Tibial nerve (tissue), 4 donors: ENCODE measurements at regions not wholly inside any gene's neighbourhood (a gene's known extent, or its start where the extent isn't known, plus 50 kb on each side); places are given as distances from the start of the nearest gene placed in this dataset.

Experiments used
- DNase-seq, 2 donors: peaks; one replicate each; pipeline ENCODE4 v3.0.0-alpha.2; 2019; ENCODE audit warnings: low spot score in 2 of 2
- H3K27ac ChIP-seq, 4 donors: fragments of 200-600 bp; sonication (generic) in 3 of 4; one replicate each; pipeline ENCODE4 v1.5.1; 2017 to 2019; ENCODE audit warnings: mild to moderate bottlenecking in 1 of 4
- H3K27me3 ChIP-seq, 2 donors: fragments of 200-600 bp; sonication (generic) in 1 of 2; one replicate each; pipeline versions ENCODE4 v1.5.1 to v1.6.0; 2017 to 2019
- H3K36me3 ChIP-seq, 3 donors: fragments of 200-600 bp; sonication (generic); one replicate each; pipeline ENCODE4 v1.5.1; 2018 to 2019
- H3K4me1 ChIP-seq, 4 donors: fragments of 200-600 bp; sonication (generic) in 3 of 4; one replicate each; pipeline ENCODE4 v1.5.1; 2017 to 2019
- H3K4me3 ChIP-seq, 4 donors: fragments of 200-600 bp; sonication (generic) in 3 of 4; one replicate each; pipeline ENCODE4 v1.5.1; 2017 to 2019; ENCODE audit warnings: mild to moderate bottlenecking in 1 of 4, moderate library complexity in 1 of 4
- H3K9me3 ChIP-seq, 4 donors: fragments of 200-600 bp; sonication (generic) in 3 of 4; one replicate each; pipeline ENCODE4 v1.5.1; 2017 to 2019
- EP300 ChIP-seq, 2 donors: sonication (generic); formaldehyde crosslinking; IDR thresholded peaks; one replicate each; pipeline ENCODE4 v1.6.1; 2017; ENCODE audit warnings: antibody characterized with exemption in 2 of 2, mild to moderate bottlenecking in 1 of 2
- POLR2A ChIP-seq, 2 donors: fragments of 450-650 bp; IDR thresholded peaks; one replicate each; pipeline ENCODE4 v1.6.1; 2017; ENCODE audit warnings: antibody characterized with exemption in 2 of 2, mild to moderate bottlenecking in 2 of 2, moderate library complexity in 2 of 2
- WGBS, 2 donors: methylation state at CpG; one replicate each; pipeline ENCODE4 v1.1.5; 2018; 5-methylcytosine and 5-hydroxymethylcytosine counted together
- TF ChIP-seq, protein P1 (sequence below), 5 experiments: fragments of 200-600 bp in 3 of 5; fragments of 450-650 bp in 2 of 5; sonication (generic) in 3 of 5; IDR thresholded peaks; one replicate each; pipeline ENCODE4 v1.5.1; 2016 to 2019; ENCODE audit warnings: antibody characterized with exemption in 5 of 5, mild to moderate bottlenecking in 3 of 5, moderate library complexity in 2 of 5

- TF ChIP-seq, protein P1, sequence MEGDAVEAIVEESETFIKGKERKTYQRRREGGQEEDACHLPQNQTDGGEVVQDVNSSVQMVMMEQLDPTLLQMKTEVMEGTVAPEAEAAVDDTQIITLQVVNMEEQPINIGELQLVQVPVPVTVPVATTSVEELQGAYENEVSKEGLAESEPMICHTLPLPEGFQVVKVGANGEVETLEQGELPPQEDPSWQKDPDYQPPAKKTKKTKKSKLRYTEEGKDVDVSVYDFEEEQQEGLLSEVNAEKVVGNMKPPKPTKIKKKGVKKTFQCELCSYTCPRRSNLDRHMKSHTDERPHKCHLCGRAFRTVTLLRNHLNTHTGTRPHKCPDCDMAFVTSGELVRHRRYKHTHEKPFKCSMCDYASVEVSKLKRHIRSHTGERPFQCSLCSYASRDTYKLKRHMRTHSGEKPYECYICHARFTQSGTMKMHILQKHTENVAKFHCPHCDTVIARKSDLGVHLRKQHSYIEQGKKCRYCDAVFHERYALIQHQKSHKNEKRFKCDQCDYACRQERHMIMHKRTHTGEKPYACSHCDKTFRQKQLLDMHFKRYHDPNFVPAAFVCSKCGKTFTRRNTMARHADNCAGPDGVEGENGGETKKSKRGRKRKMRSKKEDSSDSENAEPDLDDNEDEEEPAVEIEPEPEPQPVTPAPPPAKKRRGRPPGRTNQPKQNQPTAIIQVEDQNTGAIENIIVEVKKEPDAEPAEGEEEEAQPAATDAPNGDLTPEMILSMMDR (IDR thresholded peaks at IDR 0.05): no peak
- peak in 1 of 2 donors; percentile 57 for TF ChIP-seq EP300 (IDR thresholded peaks at IDR 0.05)
Observed at GRCh38 chr2:203804070-203804469, 63.5 kb upstream of the CTLA4 start.

GRCh38 chr2:203804764-203805485, 62.6 kb upstream of the CTLA4 start:
- Histone ChIP-seq H3K27ac (peak overlapping the region in 2 of 4 donors; percentile 21 to 35), H3K4me3 (no peak overlapping the region), H3K36me3 (no peaks in the 10 kb centered on the region), H3K27me3 (no peaks in the 10 kb centered on the region), H3K9me3 (peaks cover 0 to 19% (median 3%) of the 10 kb centered on the region in 4 donors), H3K4me1 (peaks cover 0 to 29% (median 3%) of the 10 kb centered on the region in 4 donors)
- TF ChIP-seq POLR2A (IDR thresholded peaks at IDR 0.05) (no peak), EP300 (IDR thresholded peaks at IDR 0.05) (no peak)
- TF ChIP-seq, protein P1 (IDR thresholded peaks at IDR 0.05): no peak
- DNase-seq: no peak
- 83 to 86% methylated on average over 4 of the region's 4 CpGs for WGBS, 2 donors

More at GRCh38 chr2:203804070-203804469, 63.5 kb upstream of the CTLA4 start:
- WGBS, 2 donors: 19 to 30% methylated on average over 4 of the region's 4 CpGs
- Histone ChIP-seq H3K27me3 (no peaks in the 10 kb centered on the region), H3K9me3 (peaks cover 0 to 19% (median 3%) of the 10 kb centered on the region in 4 donors), H3K4me3 (no peak overlapping the region), H3K4me1 (peaks cover 0 to 29% (median 3%) of the 10 kb centered on the region in 4 donors), H3K27ac (peak overlapping the region in 3 of 4 donors; percentile 31 to 41 (median 35)), H3K36me3 (no peaks in the 10 kb centered on the region)
- no peak for DNase-seq

DNA sequence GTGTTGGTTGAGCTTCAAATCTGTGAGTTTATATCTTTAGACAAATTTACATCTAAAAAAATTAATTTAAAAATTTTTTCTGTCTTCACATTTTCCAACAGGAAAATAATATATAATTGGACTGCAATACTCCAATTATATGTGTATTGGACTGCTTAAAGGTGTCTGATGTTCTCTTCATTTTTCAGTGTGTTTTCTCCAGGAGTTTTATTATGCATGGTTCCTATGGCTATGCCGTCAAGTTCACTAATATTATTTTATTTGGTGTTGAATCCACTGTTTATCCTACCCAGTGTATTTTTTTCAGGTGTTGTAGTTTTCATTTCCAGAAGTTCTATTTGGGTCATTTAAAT, 62.1 kb upstream of the CTLA4 start:
- H3K9me3 ChIP-seq: peaks cover 0 to 19% (median 3%) of the 10 kb centered on the region in 4 donors
- WGBS, 2 donors: 96 to 97% methylated on average over 1 of the region's 1 CpG
- no peak overlapping the region for H3K4me3 ChIP-seq
- no peak for TF ChIP-seq EP300 (IDR thresholded peaks at IDR 0.05)
- TF ChIP-seq, protein P1 (IDR thresholded peaks at IDR 0.05): no peak
- TF ChIP-seq POLR2A (IDR thresholded peaks at IDR 0.05): no peak
- H3K4me1 ChIP-seq: peaks cover 0 to 29% (median 3%) of the 10 kb centered on the region in 4 donors
- no peaks in the 10 kb centered on the region for H3K27me3 ChIP-seq
- no peak for DNase-seq
- H3K27ac ChIP-seq: no peak overlapping the region
- no peaks in the 10 kb centered on the region for H3K36me3 ChIP-seq

- Histone ChIP-seq H3K36me3 (no peaks in the 10 kb centered on the region), H3K4me3 (no peak overlapping the region), H3K9me3 (peaks cover 0 to 14% (median 3%) of the 10 kb centered on the region in 4 donors), H3K4me1 (peaks cover 0 to 35% (median 3%) of the 10 kb centered on the region in 4 donors), H3K27ac (no peak overlapping the region), H3K27me3 (no peaks in the 10 kb centered on the region)
- WGBS, 2 donors: 88 to 91% methylated on average over 1 of the region's 1 CpG
- no peak for DNase-seq
- TF ChIP-seq POLR2A (IDR thresholded peaks at IDR 0.05) (no peak), EP300 (IDR thresholded peaks at IDR 0.05) (no peak)
- TF ChIP-seq, protein P1 (IDR thresholded peaks at IDR 0.05): no peak
Observed at GRCh38 chr2:203806761-203807160, 60.8 kb upstream of the CTLA4 start.

- H3K9me3 ChIP-seq: peaks cover 0 to 14% (median 3%) of the 10 kb centered on the region in 4 donors
- no peak for TF ChIP-seq POLR2A (IDR thresholded peaks at IDR 0.05)
- TF ChIP-seq, protein P1 (IDR thresholded peaks at IDR 0.05): no peak
- peak in 1 of 2 donors; percentile 65 for TF ChIP-seq EP300 (IDR thresholded peaks at IDR 0.05)
- H3K27ac ChIP-seq: peak overlapping the region in 1 of 4 donors; percentile 54
- H3K4me1 ChIP-seq: peaks cover 0 to 46% (median 3%) of the 10 kb centered on the region in 4 donors
- no peaks in the 10 kb centered on the region for H3K27me3 ChIP-seq
- 48 to 61% methylated on average over 7 of the region's 7 CpGs for WGBS, 2 donors
- DNase-seq: no peak
- no peaks in the 10 kb centered on the region for H3K36me3 ChIP-seq
- no peak overlapping the region for H3K4me3 ChIP-seq
Observed at GRCh38 chr2:203808046-203808750, 59.4 kb upstream of the CTLA4 start.
